ENCODE measurements at regions not wholly inside any gene's neighbourhood (a gene's known extent, or its start where the extent isn't known, plus 50 kb on each side); places are given as distances from the start of the nearest gene placed in this dataset.

GRCh38 chr2:5824126-5824525 lies 131.9 kb downstream of the SOX11 start:
- no peak for TF ChIP-seq CTCF (IDR thresholded peaks at IDR 0.05)
- Histone ChIP-seq H3K9me3 (no peaks in the 10 kb centered on the region), H3K4me3 (no peak overlapping the region), H3K27me3 (no peaks in the 10 kb centered on the region), H3K4me1 (no peaks in the 10 kb centered on the region), H3K27ac (no peak overlapping the region), H3K36me3 (no peaks in the 10 kb centered on the region)
- no peak for DNase-seq (ENCODE audit: low spot score)

DNA sequence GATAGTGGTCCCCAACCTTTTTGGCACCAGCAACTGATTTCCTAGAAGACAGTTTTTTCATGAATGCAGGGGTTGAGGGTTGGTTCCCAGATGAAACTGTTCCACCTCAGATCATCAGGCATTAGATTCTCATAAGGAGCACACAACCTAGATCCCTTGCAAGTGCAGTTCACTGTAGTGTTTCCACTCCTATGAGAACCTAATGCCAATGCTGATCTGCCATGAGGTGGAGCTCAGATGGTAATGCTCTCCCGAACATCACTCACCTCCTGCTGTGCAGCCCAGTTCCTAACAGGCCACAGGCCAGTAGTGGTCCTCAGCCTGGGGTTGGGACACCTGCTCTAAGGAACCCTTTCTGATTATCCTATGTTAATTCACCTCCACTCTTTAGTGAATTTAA lies 133.5 kb downstream of the SOX11 start:
- Histone ChIP-seq H3K36me3 (no peaks in the 10 kb centered on the region), H3K27ac (no peak overlapping the region), H3K27me3 (no peaks in the 10 kb centered on the region), H3K4me1 (no peaks in the 10 kb centered on the region), H3K4me3 (no peak overlapping the region), H3K9me3 (no peaks in the 10 kb centered on the region)
- TF ChIP-seq CTCF (IDR thresholded peaks at IDR 0.05): no peak
- no peak for DNase-seq (ENCODE audit: low spot score)

- Histone ChIP-seq H3K27ac (no peak overlapping the region), H3K4me1 (no peaks in the 10 kb centered on the region), H3K27me3 (no peaks in the 10 kb centered on the region), H3K4me3 (no peak overlapping the region), H3K36me3 (no peaks in the 10 kb centered on the region), H3K9me3 (no peaks in the 10 kb centered on the region)
- no peak for TF ChIP-seq CTCF (IDR thresholded peaks at IDR 0.05)
- no peak for DNase-seq (ENCODE audit: low spot score)
These were observed 134.9 kb downstream of the SOX11 start for GRCh38 chr2:5826979-5827655.

GRCh38 chr2:5834501-5834900 lies 142.3 kb downstream of the SOX11 start:
- Histone ChIP-seq H3K36me3 (no peaks in the 10 kb centered on the region), H3K27me3 (no peaks in the 10 kb centered on the region), H3K9me3 (no peaks in the 10 kb centered on the region), H3K4me1 (no peaks in the 10 kb centered on the region), H3K27ac (no peak overlapping the region), H3K4me3 (no peak overlapping the region)
- no peak for TF ChIP-seq CTCF (IDR thresholded peaks at IDR 0.05)
- DNase-seq (ENCODE audit: low spot score): no peak

- no peak overlapping the region for H3K27ac ChIP-seq
- no peaks in the 10 kb centered on the region for H3K27me3 ChIP-seq
- H3K4me3 ChIP-seq: no peak overlapping the region
- H3K36me3 ChIP-seq: no peaks in the 10 kb centered on the region
- no peaks in the 10 kb centered on the region for H3K4me1 ChIP-seq
- DNase-seq (ENCODE audit: low spot score): no peak
- TF ChIP-seq CTCF (IDR thresholded peaks at IDR 0.05): no peak
- H3K9me3 ChIP-seq: no peaks in the 10 kb centered on the region
These were observed 147.4 kb downstream of the SOX11 start for GRCh38 chr2:5839550-5839949.

GRCh38 chr2:5841126-5841525 lies 148.9 kb downstream of the SOX11 start:
- Histone ChIP-seq H3K9me3 (no peaks in the 10 kb centered on the region), H3K36me3 (no peaks in the 10 kb centered on the region), H3K27me3 (no peaks in the 10 kb centered on the region), H3K4me1 (no peaks in the 10 kb centered on the region), H3K27ac (no peak overlapping the region), H3K4me3 (no peak overlapping the region)
- no peak for DNase-seq (ENCODE audit: low spot score)
- TF ChIP-seq CTCF (IDR thresholded peaks at IDR 0.05): no peak

Data from right atrium auricular region (tissue), 2 donors.